GM19023 (cell line): ENCODE measurements at regions not wholly inside any gene's neighbourhood (a gene's known extent, or its start where the extent isn't known, plus 50 kb on each side); places are given as distances from the start of the nearest gene placed in this dataset.

ENCODE experiments used
- ATAC-seq: cut with Tn5 transposase; IDR thresholded peaks from one replicate; pipeline ENCODE4 v1.9.1; 2021; ENCODE audit warnings: mild to moderate bottlenecking, moderate library complexity; ENCODE audit not compliant: unreplicated experiment

GRCh38 chr4:137333031-137333430, 199.3 kb downstream of the PCDH18 start:
- ATAC-seq = no peak

- ATAC-seq = no peak
These were observed 220.0 kb downstream of the PCDH18 start for GRCh38 chr4:137312257-137312656.

- no peak for ATAC-seq
These were observed 221.5 kb downstream of the PCDH18 start for GRCh38 chr4:137310593-137311490.

- no peak for ATAC-seq
These were observed 222.1 kb downstream of the PCDH18 start for GRCh38 chr4:137310166-137310565.

GRCh38 chr4:137309424-137309823, 222.9 kb downstream of the PCDH18 start:
- no peak for ATAC-seq

GRCh38 chr4:137307806-137308205, 224.5 kb downstream of the PCDH18 start:
- ATAC-seq = no peak

GRCh38 chr4:137300776-137301175, 231.5 kb downstream of the PCDH18 start:
- no peak for ATAC-seq

- ATAC-seq = no peak
These were observed 233.0 kb downstream of the PCDH18 start for GRCh38 chr4:137299281-137299680.

- ATAC-seq = no peak
These were observed 239.0 kb downstream of the PCDH18 start for GRCh38 chr4:137293281-137293680.

GRCh38 chr4:137283737-137284136, 248.6 kb downstream of the PCDH18 start:
- no peak for ATAC-seq

- ATAC-seq = no peak
These were observed 253.9 kb downstream of the PCDH18 start for GRCh38 chr4:137278431-137278830.

- ATAC-seq = no peak
These were observed 257.9 kb downstream of the PCDH18 start for GRCh38 chr4:137274404-137274803.

- no peak for ATAC-seq
These were observed 265.3 kb downstream of the PCDH18 start for GRCh38 chr4:137267024-137267423.

- ATAC-seq = no peak
These were observed 265.8 kb downstream of the PCDH18 start for GRCh38 chr4:137266511-137266910.

GRCh38 chr4:137263206-137263605, 269.1 kb downstream of the PCDH18 start:
- ATAC-seq = no peak

GRCh38 chr4:137253949-137254348, 278.3 kb downstream of the PCDH18 start:
- ATAC-seq = no peak

GRCh38 chr4:137249112-137249511, 283.2 kb downstream of the PCDH18 start:
- ATAC-seq = no peak

- ATAC-seq = no peak
These were observed 293.7 kb downstream of the PCDH18 start for GRCh38 chr4:137238456-137239162.

GRCh38 chr4:137226900-137227299, 305.4 kb downstream of the PCDH18 start:
- ATAC-seq = no peak

GRCh38 chr4:137226221-137226620, 306.1 kb downstream of the PCDH18 start:
- ATAC-seq = no peak

- no peak for ATAC-seq
These were observed 318.7 kb downstream of the PCDH18 start for GRCh38 chr4:137213372-137214173.
